Glomerular endothelial cell (primary cell): ENCODE measurements at regions not wholly inside any gene's neighbourhood (a gene's known extent, or its start where the extent isn't known, plus 50 kb on each side); places are given as distances from the start of the nearest gene placed in this dataset.
A peak's percentile ranks its signal among the peaks of the same experiment; 100 is the strongest.

Experiments
- DNase-seq: peaks from one replicate; pipeline ENCODE4 v3.0.0-alpha.2; 2011; ENCODE audit warnings: low read depth, low spot score; ENCODE audit errors: extremely low read depth

DNA sequence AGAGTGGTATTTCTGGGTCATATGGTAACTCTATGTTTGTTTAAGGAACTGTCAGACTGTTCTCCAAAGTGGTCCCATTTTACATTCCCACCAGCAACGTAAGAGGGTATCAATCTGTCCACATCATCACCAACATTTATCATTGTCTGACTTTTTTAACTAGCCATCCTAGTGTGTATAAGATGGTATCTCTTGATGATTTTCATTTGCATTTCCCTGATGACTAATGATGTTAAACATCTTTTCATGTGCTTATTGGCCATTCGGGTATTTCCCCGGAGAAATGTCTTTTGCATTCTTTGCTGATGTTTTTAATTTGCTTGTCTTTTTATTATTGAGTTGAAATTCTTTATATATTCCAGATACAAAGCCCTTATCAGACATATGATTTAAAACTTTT lies 370.1 kb upstream of the NR5A2 start:
- DNase-seq: no peak

DNA sequence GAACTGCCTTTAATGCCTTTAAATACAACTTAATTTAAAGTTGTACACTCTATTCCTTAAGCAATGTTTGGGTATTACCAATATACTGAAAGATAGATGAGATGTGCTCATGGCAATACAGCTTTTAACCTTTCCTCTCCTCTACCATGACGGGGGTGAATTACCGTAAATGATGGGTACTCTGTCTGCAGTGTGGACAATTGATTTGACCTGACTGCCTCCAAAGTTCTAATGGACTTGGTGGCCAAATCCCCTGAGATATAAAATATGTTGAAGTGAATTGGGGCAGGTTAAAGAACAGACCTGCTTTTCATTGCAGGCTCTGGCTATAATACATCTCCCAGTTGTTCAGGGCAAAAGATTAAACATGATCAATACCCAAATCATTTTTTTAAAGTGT lies 367.4 kb upstream of the NR5A2 start:
- no peak for DNase-seq

DNA sequence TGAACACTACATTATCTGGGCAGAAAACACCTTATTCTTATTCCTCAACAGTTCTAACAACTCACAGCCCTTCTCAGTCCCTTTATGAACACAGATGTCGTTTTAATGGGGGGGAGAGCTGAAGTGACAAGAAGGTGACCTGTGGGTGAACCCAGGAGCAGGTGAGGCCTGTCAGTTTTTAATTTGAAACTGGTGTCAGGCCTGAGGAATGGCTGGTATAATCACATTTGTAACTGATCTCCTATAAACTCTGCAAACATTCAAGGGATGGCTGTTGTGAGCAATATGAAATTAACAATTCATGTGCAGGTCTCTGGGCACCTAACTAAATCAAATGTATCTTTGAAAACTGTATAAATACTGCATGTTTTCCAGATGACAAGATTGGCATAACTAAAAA lies 362.1 kb upstream of the NR5A2 start:
- no peak for DNase-seq

DNA sequence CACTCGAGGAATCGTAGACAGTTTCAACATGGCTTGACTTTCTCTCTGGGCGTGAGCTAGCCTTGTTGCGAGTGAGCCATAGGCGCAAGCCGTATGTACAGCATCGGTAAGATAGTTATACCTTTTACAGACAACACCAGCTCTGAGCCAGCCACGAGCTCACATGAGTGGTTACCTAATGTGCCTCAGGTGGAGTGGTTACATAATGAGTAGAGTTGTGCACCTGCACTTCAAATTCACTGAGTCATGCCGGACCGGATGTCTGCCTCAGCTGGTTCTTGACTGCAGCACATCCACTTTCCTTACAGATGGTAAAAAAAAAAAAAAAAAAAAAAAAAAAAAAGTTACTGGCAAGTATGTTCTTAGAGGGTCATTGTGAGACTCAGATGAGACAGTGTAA lies 360.4 kb upstream of the NR5A2 start:
- DNase-seq: no peak

DNA sequence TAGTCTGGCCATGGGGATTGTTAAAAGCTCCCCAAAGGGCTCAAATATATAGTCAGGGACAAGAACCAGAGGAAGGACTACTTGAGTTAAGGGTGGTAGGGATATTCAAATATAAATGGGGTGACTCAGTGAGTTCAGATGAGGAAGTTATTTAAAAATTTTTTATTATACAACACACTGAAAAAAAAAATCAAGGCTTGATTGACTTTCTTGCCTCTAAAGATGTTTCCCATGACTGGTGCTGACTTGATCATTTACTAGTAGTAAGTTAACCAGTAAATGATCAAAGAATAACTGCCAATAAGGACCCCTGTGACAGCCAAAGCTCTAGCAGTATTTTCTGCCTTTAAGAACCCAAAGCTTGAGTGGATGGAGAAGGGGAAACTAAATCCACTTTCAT lies 357.6 kb upstream of the NR5A2 start:
- DNase-seq: no peak

DNA sequence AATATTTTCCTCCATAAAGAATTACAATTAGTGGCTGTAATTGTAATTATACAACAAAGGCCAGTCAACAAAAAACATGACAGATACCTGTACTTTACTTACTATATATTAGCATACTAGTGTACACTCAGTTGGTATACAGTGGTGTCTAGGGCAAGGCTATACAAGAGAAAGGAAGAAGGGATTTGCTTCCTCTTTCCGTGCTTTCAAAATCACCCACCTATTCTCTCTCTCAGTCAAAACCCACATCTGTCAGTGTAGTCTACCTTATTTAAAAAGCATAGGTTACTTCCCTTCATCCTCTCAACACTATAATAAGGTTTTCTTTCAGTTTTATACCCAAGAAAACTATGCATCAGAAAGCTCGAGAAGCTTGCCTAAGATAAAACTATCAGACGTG lies 355.8 kb upstream of the NR5A2 start:
- no peak for DNase-seq

DNA sequence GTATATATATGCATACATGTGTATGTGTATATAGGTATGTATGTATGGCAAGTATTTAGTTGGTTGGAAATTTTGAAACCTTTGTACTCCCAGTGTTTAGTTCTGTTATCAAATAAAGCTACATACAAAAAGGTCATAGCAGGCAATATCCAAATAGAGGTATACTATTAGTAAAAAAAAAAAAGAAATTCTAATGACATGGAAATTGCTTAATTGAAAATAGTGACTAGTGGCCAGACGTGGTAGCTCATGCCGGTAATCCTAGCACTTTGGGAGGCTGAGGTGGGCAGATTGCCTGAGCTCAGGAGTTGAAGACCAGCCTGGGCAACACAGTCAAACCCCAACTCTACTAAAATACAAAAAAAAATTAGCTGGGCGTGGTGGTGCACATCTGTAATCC lies 351.6 kb upstream of the NR5A2 start:
- DNase-seq: no peak

DNA sequence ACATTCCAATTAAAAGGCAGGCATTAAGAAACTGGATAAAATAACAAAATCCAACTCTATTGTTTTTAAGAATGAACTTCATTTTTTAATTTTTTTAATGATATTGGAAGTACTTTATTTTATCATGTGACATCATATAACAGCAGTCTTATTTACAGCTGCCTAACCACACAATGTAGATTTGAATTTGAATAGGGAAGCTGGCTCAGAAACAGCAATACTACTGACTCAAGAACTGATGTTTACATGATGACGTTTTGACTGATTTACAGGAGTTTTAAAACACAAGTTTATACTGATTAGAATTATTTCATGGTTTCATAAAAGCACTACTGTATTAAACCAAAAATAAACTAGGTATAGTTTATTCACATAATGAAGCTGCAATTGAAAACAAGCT lies 348.7 kb upstream of the NR5A2 start:
- DNase-seq: no peak

DNA sequence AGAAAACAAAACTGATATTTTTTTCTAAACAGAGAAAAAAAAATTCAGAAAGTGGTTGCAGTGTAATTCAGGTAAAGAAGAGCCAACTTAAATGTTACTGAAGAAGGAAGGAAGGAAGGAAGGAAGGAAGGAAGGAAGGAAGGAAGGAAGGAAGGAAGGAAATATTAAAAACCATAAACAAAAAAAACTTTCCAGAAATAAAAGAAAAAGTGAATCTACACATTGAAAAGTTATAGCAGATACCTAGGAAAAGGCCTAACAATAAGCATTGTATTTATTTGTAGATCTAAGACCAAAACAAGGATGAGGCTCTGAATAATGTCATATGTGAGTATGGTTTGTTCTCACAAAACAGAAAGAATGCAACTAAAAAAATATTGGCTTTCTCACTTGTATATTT lies 345.4 kb upstream of the NR5A2 start:
- no peak for DNase-seq

DNA sequence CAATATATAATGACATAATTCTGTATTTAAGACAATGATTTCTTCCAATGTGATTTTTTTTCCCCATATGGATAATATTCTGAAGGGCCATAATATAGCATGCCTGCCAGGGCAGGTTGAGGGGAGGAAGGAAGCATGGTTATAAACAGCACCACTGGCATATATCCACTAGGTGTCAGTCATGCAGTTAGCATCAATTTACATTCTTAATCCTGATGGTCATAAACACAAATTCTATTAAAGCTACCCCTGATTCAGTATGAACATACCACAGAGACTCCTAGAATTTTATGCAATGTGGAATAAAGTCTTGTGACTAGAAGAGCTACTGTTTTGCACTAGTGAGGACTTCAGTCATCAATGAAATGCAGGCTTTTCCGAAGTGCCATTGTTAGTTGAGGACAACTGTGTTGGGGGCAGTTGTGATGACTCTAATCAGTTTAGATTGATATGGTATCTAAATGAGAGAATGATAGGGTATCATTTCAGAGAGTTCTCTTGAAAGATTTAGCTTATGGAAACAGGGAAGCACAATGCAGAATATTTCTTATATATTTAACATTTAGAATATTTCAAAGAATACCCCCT lies 342.7 kb upstream of the NR5A2 start:
- DNase-seq: peak; percentile 76

DNA sequence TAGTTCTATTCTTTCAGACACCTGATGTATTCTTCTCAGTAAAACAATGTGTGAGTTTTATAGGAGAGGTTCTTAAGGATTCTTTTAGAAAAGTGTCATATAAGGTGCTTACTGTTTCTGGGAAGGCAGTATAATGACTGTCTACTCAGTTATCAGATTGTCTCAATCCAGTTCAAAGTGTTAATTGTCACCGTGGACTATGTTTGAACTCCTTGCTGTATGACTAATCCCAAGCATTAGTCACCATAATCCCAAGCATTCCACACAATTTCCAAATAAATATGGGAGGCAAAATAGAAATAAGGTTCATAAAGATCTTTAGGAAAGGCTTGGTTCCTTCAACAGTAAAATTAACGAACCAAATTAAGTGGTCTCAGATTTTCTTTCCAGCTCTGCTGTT lies 342.1 kb upstream of the NR5A2 start:
- peak; percentile 77 for DNase-seq

DNA sequence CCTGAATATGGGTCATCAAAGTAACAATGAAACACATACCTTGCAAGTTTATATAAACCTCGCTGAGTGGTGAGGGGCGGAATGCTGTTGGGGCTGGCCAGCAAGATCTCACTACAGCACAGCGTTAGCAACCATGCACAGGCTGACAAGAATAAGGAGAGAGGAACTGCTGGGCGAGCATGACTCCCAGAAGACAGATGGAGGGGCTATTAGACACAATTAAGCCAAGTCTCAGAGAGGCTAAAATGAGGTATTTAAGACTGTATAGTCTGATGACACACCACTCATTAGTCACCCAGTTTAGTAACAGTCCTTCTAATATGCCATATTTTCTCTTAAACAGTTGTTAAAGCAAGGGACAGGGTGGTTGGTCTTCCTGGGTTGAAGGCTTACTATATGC lies 340.2 kb upstream of the NR5A2 start:
- DNase-seq: no peak

DNA sequence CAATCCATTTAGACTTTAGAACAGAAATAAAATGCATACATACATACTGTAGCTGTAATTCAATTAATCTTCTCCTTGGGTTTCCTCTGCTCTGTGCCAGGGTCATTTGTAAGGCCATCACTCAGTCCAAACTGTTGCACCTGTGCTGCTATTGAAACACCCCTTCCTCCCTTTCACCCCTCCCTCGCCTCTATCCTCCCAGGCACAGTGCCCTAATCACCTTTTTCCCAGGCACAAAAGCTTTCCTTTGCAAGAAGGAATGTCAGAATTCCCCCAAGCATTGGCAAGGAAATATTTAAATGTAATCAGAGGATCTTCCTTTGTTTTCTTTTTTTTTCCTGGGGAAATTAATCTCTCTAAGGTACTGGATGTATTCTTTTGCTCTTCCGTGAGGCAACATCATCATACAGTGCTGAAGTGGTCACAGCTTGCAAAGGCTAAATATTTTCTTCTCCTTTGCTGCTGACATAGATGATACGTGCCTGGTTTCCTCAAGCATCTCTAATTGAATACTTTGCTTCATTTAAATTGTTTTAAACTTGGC lies 339.3 kb upstream of the NR5A2 start:
- no peak for DNase-seq

DNA sequence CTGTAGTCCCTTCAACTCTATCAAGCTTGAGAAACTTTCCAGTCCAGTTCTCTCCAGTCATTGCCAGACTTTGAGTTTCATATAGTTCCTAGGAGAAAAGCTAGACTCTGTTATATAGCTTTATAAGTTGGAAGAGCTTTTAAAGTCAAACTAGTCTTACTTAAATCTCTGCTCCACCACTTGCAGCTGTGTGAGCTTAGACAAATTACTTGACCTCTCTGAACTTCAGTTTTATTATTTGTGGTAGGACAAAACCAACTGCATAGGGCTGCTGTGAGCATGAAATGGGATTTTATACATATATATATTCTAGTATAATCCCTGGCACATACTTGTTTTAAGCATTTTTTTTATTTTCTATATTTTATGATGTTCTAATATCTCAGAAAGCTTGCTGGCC lies 338.7 kb upstream of the NR5A2 start:
- DNase-seq: no peak

DNA sequence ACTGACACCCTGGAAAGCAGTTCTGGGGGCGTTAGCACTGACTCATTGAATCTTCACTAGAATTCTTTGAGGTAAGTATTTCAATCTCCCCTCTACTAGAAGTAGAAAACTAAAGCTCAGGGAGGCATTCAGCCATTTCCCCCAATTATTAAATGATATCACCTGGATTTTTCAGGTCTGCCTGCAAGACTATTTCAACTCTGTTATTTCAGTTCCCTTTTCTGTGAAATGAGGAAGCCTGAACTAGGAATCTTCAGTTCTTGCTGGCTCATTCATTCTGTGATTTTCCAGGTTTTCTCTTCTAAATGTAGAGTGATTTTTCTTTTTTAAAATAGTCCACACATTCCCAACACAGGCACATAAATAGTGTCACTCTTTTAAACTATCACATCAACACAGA lies 337.0 kb upstream of the NR5A2 start:
- DNase-seq: no peak

DNA sequence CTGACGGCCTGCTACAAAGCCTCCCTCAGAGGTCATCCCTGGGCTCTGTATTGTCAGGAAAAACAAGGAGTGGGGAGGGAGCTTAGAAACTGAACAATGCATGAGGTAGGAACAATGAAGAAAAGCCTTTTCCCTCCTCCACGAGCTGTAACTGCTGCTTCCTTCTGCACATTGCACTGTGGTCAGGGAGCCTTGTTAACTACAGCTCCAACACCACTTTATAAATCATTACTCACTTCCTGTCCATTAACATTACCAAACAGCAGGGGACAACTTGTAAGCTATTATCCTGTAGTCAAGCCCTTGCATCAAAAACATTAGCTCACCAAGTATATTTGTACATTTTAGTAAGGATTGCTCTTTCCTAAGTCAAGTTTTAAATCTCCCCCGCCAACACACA lies 336.0 kb upstream of the NR5A2 start:
- DNase-seq: peak; percentile 92

DNA sequence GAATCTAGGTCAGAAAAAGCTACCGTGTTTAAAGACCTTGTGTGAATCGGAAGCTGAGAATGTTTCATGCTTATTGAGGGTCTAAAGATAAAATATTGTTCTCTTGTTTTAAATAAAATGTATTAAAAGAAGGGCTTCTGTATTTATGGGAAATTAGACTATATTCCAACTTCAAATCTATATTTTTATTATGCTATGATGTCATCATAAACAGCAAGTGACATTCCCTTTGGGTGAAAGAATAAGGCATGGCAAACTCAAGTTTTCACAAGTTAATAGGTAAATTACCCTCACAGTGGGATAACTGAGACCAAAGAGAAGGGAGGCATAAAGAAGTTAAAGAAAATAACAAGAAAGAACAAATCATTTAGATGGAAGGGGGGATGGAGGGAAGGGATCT lies 333.8 kb upstream of the NR5A2 start:
- DNase-seq: no peak

DNA sequence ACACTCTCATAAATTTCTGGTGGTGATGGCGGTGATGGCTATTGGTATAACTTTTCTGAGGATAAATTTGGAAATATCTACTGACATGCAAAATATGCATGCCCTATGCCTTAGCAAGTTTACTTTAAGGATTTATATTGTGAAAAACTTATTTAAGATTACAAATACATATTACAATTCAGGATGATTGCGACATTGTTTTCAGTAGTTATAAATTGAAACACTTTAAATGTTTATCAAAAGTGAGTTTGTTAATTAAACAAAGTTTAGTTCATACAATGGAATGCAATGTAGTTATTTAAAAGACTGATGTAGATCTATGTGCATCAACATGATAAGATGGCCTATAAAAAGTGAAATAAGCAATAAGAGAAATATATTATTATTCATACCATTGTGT lies 331.3 kb upstream of the NR5A2 start:
- no peak for DNase-seq

DNA sequence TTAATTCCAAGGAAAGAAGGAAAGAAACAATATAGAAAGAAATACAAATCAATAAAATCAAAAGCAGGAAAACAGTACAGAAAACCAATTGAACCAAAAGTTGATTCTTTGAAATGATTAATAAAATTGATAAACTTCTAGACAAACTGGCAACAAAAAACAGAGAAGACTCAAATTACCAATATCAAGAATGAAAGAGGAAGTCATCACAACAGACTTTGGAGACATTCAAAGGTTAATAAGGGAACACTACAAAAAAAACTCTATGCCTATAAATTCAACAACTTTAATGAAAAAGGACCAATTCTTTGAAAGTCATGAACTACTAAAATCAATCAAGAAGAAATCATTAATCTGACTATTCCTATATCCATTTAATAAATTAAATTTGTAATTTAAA lies 329.3 kb upstream of the NR5A2 start:
- DNase-seq: no peak

DNA sequence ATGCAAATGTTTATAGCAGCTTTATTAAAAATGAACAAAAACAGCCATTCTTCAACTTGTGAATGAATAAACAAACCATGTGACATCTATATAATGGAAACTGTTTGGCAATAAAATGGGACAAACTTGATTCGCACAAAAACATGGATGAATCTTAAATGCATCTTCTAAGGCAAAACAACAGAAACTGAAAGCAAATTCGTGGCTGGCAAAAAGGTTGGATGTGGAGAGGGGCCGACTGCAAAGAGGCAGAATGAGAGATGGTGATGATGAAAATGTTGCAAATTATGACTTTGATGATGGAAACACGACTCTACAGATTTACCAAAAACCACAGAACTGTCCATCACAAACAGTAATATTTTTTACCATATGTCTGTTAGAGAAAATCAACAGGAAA lies 327.0 kb upstream of the NR5A2 start:
- DNase-seq: no peak

DNA sequence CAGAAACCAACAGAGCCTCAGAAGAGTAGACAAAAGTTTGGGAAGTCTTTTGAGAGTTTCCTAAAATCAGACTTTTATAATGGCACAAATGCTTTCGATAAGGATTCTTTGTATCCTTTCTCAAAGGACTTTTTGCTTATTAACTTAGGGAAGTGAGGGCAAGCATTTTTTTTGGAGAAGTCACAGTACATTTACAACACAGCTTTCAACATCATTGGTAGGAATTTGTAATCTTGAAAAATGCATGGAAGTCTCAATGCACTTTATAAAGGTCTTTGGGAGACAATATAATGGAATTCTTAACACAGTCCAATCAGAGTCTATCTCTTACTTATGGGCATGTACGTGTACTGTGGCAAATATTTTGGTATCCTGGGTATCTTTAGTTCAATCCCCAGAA lies 325.8 kb upstream of the NR5A2 start:
- DNase-seq: no peak

DNA sequence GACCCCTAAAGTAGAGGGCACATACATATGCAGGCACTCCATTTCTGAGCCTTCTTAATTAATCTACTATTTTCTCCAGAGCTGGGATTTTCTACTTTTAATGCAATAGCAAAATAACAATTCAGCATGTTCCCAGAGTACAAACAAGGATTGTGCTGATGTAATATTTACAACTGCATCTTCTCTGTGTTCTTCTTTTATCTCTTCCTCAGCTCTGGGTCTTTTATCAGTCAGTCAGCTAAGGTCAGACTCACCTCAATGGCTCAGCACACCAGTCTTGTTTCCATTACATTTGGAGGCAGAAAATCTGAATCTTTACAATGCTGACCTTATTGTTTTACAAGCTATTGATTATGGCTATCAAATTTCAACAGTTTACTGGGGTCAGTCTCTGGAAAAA lies 323.3 kb upstream of the NR5A2 start:
- DNase-seq: no peak

DNA sequence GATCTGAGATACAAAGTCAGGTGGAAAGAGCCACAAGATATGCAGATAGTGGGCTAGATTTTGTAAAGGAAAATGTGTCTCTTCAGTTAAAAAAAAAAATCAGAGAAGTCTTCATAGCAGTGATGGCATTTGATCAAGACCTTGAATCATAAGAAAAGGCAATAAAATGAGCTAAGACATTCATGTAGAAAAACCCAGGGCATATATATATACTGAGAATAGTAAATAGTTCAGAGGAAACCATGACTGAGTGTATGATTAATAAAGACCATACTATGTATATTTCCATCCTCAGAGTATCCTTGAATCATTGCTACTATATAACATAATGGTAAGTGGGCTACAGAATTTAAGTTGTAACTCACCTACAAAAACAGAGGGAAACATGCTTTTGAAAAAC lies 321.7 kb upstream of the NR5A2 start:
- no peak for DNase-seq
